AG04449 (cell line): ENCODE measurements at regions not wholly inside any gene's neighbourhood (a gene's known extent, or its start where the extent isn't known, plus 50 kb on each side); places are given as distances from the start of the nearest gene placed in this dataset.

Experiments used
- CTCF ChIA-PET: fragments of 350-600 bp; formaldehyde crosslinking; extraction: SDS; loops from one replicate; lab custom pipeline; 2021; ENCODE audit warnings: antibody characterized with exemption; lab: Yijun Ruan, JAX
- POLR2A ChIA-PET: fragments of 400-600, 350-600 bp; formaldehyde crosslinking; extraction: SDS; loops from one replicate; lab custom pipeline; 2020; ENCODE audit warnings: antibody characterized with exemption, inconsistent platforms; lab: Yijun Ruan, JAX
- DNase-seq: peaks from one replicate; pipeline ENCODE4 v3.0.0-alpha.2; 2010; ENCODE audit warnings: low read depth, low spot score
- H3K4me3 ChIP-seq: 2 replicates; pipeline ENCODE4 v1.5.1; 2011; ENCODE audit warnings: low read depth, mild to moderate bottlenecking, control low read depth, low read length
- CTCF ChIP-seq: IDR thresholded peaks from one replicate; pipeline ENCODE4 v1.5.1; 2011; ENCODE audit warnings: mild to moderate bottlenecking, moderate library complexity, low read length, control low read depth, inconsistent platforms; ENCODE audit not compliant: insufficient read depth; ENCODE audit errors: missing control alignments

GRCh38 chr5:67917561-67917960, 298.0 kb upstream of the PIK3R1 start:
- H3K4me3 ChIP-seq = no peak overlapping the region
- TF ChIP-seq CTCF = no peak
- no peak for DNase-seq
- CTCF ChIA-PET = no interaction called here
- POLR2A ChIA-PET = no interaction called here

GRCh38 chr5:67910546-67910945, 305.0 kb upstream of the PIK3R1 start:
- CTCF ChIA-PET = no interaction called here
- no peak for TF ChIP-seq CTCF
- POLR2A ChIA-PET = no interaction called here
- H3K4me3 ChIP-seq = no peak overlapping the region
- no peak for DNase-seq

GRCh38 chr5:67908126-67908765, 307.3 kb upstream of the PIK3R1 start:
- H3K4me3 ChIP-seq = no peak overlapping the region
- DNase-seq = no peak
- CTCF ChIA-PET = no interaction called here
- no peak for TF ChIP-seq CTCF
- POLR2A ChIA-PET = no interaction called here

GRCh38 chr5:67904366-67904765, 311.2 kb upstream of the PIK3R1 start:
- TF ChIP-seq CTCF = no peak
- POLR2A ChIA-PET = no interaction called here
- DNase-seq = no peak
- H3K4me3 ChIP-seq = no peak overlapping the region
- CTCF ChIA-PET = no interaction called here

GRCh38 chr5:67903656-67904055, 311.9 kb upstream of the PIK3R1 start:
- no peak for DNase-seq
- POLR2A ChIA-PET = no interaction called here
- H3K4me3 ChIP-seq = no peak overlapping the region
- no peak for TF ChIP-seq CTCF
- CTCF ChIA-PET = interaction anchor here (0.7 kb wide), 1 partner anchor 221 kb away, joined by 3 read pairs; no protein-coding TSS in a partner anchor

GRCh38 chr5:67903121-67903520, 312.4 kb upstream of the PIK3R1 start:
- CTCF ChIA-PET = interaction anchor here (0.7 kb wide), 1 partner anchor 221 kb away, joined by 3 read pairs; no protein-coding TSS in a partner anchor
- no peak for DNase-seq
- H3K4me3 ChIP-seq = no peak overlapping the region
- TF ChIP-seq CTCF = no peak
- POLR2A ChIA-PET = no interaction called here
